Neural cell (in vitro differentiated cells): ENCODE measurements at regions not wholly inside any gene's neighbourhood (a gene's known extent, or its start where the extent isn't known, plus 50 kb on each side); places are given as distances from the start of the nearest gene placed in this dataset.

ENCODE experiments used
- H2AFZ ChIP-seq: fragments of 200-600, 300-800 bp; sonication (generic), shearing (Covaris generic); 2 replicates; pipeline ENCODE4 v1.6.0; 2014; ENCODE audit warnings: low read depth, mild to moderate bottlenecking, antibody characterized with exemption, low read length, moderate library complexity
- H3F3A ChIP-seq: fragments of 200-600 bp; shearing (Covaris generic); 2 replicates; pipeline ENCODE4 v1.6.1; 2016; ENCODE audit warnings: mild to moderate bottlenecking, moderate library complexity, mixed read lengths, antibody characterized with exemption, low read length; ENCODE audit not compliant: insufficient read depth, poor library complexity, severe bottlenecking
- H3K27ac ChIP-seq: fragments of 200-600, 300-800 bp; sonication (generic), shearing (Covaris generic); 2 replicates; pipeline ENCODE4 v1.5.1; 2014; ENCODE audit warnings: mild to moderate bottlenecking, low read length, moderate library complexity
- H3K27me3 ChIP-seq: fragments of 300-800, 200-600 bp; sonication (generic), shearing (Covaris generic); 2 replicates; pipeline ENCODE4 v1.6.0; 2014; ENCODE audit warnings: mild to moderate bottlenecking, low read depth, low read length, moderate library complexity; ENCODE audit not compliant: insufficient read depth
- H3K36me3 ChIP-seq: fragments of 300-800, 200-600 bp; sonication (generic), shearing (Covaris generic); 2 replicates; pipeline ENCODE4 v1.5.1; 2014; ENCODE audit warnings: mild to moderate bottlenecking, antibody characterized with exemption, low read length, moderate library complexity; ENCODE audit not compliant: insufficient read depth
- H3K4me2 ChIP-seq: fragments of 300-800, 200-600 bp; sonication (generic), shearing (Covaris generic); 2 replicates; pipeline ENCODE4 v1.6.0; 2014; ENCODE audit warnings: mild to moderate bottlenecking, low read length
- H3K4me3 ChIP-seq: fragments of 300-800, 200-600 bp; sonication (generic), shearing (Covaris generic); 2 replicates; pipeline ENCODE4 v1.5.1; 2014; ENCODE audit warnings: mild to moderate bottlenecking, low read length, moderate library complexity
- H3K79me2 ChIP-seq: fragments of 200-600 bp; shearing (Covaris generic); replicated peaks from 2 replicates; pipeline ENCODE4 v1.6.0; 2014; ENCODE audit warnings: mild to moderate bottlenecking, low read length, moderate library complexity; ENCODE audit not compliant: insufficient read depth
- H3K9ac ChIP-seq: fragments of 300-800, 200-600 bp; sonication (generic), shearing (Covaris generic); 2 replicates; pipeline ENCODE4 v1.6.1; 2016; ENCODE audit warnings: mild to moderate bottlenecking, low read length, mixed read lengths
- H3K9me2 ChIP-seq: fragments of 200-600 bp; shearing (Covaris generic); 2 replicates; pipeline ENCODE4 v1.6.1; 2016; ENCODE audit warnings: mild to moderate bottlenecking, low read length, mixed read lengths; ENCODE audit not compliant: insufficient read depth
- H3K9me3 ChIP-seq: fragments of 200-600, 300-800 bp; sonication (generic), shearing (Covaris generic); 2 replicates; pipeline ENCODE4 v1.6.1; 2016; ENCODE audit warnings: mild to moderate bottlenecking, mixed run types, low read length, moderate library complexity, mixed read lengths
- H4K20me1 ChIP-seq: fragments of 200-600 bp; shearing (Covaris generic); 2 replicates; pipeline ENCODE4 v1.6.1; 2016; ENCODE audit warnings: mild to moderate bottlenecking, mixed run types; ENCODE audit not compliant: insufficient read depth
- CTCF ChIP-seq: fragments of 450-650 bp; IDR thresholded peaks from 2 replicates; pipeline ENCODE4 v1.5.1; 2014; ENCODE audit warnings: antibody characterized with exemption, mild to moderate bottlenecking, moderate library complexity; ENCODE audit not compliant: poor library complexity, severe bottlenecking
- EP300 ChIP-seq: fragments of 450-650 bp; conservative IDR thresholded peaks from 2 replicates; pipeline ENCODE4 v1.6.1; 2014; ENCODE audit warnings: antibody characterized with exemption, mild to moderate bottlenecking, moderate library complexity; ENCODE audit not compliant: poor library complexity, severe bottlenecking
- EZH2 ChIP-seq: fragments of 200-600, 300-800 bp; shearing (Covaris generic), sonication (generic); IDR thresholded peaks from 2 replicates; pipeline ENCODE4 v1.6.1; 2014; ENCODE audit warnings: antibody characterized with exemption, low read length, borderline replicate concordance, mild to moderate bottlenecking; ENCODE audit not compliant: insufficient read depth, poor library complexity, severe bottlenecking
- MXI1 ChIP-seq: fragments of 450-650 bp; conservative IDR thresholded peaks from 2 replicates; pipeline ENCODE4 v1.6.1; 2014; ENCODE audit warnings: antibody characterized with exemption, mild to moderate bottlenecking; ENCODE audit not compliant: poor library complexity, severe bottlenecking
- POLR2AphosphoS5 ChIP-seq: IDR thresholded peaks from 2 replicates; pipeline ENCODE4 v1.6.1; 2012
- RAD21 ChIP-seq: fragments of 450-650 bp; conservative IDR thresholded peaks from 2 replicates; pipeline ENCODE4 v1.6.1; 2014; ENCODE audit warnings: antibody characterized with exemption, mild to moderate bottlenecking, moderate library complexity
- REST ChIP-seq: IDR thresholded peaks from 2 replicates; pipeline ENCODE4 v1.6.1; 2012; ENCODE audit warnings: borderline replicate concordance
- SMC3 ChIP-seq: fragments of 450-650 bp; conservative IDR thresholded peaks from 2 replicates; pipeline ENCODE4 v1.6.1; 2014; ENCODE audit warnings: antibody characterized with exemption, mild to moderate bottlenecking, moderate library complexity; ENCODE audit not compliant: poor library complexity
- TAF1 ChIP-seq: IDR thresholded peaks from 2 replicates; pipeline ENCODE4 v1.6.1; 2012; ENCODE audit warnings: low read depth

- no peak overlapping the region for H3K4me2 ChIP-seq
- H2AFZ ChIP-seq: no peak overlapping the region
- no peak overlapping the region for H3K9ac ChIP-seq
- TF ChIP-seq RAD21 (peak; percentile 30), MXI1 (no peak)
- no peaks in the 10 kb centered on the region for H3K79me2 ChIP-seq
- no peaks in the 10 kb centered on the region for H3K9me2 ChIP-seq
- no peaks in the 10 kb centered on the region for H3K36me3 ChIP-seq
- no peaks in the 10 kb centered on the region for H3K9me3 ChIP-seq
- H3F3A ChIP-seq: no peaks in the 10 kb centered on the region
- H3K4me3 ChIP-seq: no peak overlapping the region
- no peaks in the 10 kb centered on the region for H3K27me3 ChIP-seq
- no peaks in the 10 kb centered on the region for H4K20me1 ChIP-seq
- no peak overlapping the region for H3K27ac ChIP-seq
Measured at GRCh38 chrX:25275159-25275558, 259.4 kb upstream of the ARX start.

GRCh38 chrX:25241461-25241860 lies 225.7 kb upstream of the ARX start:
- TF ChIP-seq EP300 (no peak), CTCF (no peak), REST (no peak), SMC3 (no peak), TAF1 (no peak), POLR2AphosphoS5 (no peak)
- Histone ChIP-seq H2AFZ (no peak overlapping the region), H3K36me3 (no peaks in the 10 kb centered on the region), H3K9ac (no peak overlapping the region), H3K9me2 (no peaks in the 10 kb centered on the region), H3K27ac (no peak overlapping the region), H3K4me2 (no peak overlapping the region), H3K9me3 (no peaks in the 10 kb centered on the region), H3F3A (no peaks in the 10 kb centered on the region), H4K20me1 (no peaks in the 10 kb centered on the region), H3K4me3 (no peak overlapping the region), H3K27me3 (no peaks in the 10 kb centered on the region), H3K79me2 (no peaks in the 10 kb centered on the region)

DNA sequence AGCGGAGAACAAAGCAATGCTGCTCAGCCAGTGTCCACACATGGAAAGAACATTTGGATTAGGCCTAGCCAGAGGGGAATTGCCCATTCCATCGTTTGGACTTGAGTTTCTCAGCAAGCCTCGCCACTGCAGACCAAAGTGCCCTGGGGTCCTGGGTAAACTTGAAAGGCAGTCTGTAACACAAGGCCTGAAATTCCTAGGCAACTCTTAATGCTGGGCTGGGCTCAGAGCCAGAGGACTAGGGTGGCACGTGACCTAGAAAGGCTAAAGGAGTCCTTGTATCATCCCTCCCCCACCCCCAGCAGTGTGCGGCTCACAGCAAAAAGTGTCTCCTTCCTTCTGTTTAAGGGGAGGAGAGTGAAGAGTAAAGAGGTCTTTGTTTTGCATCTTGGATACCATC lies 210.4 kb upstream of the ARX start:
- no peaks in the 10 kb centered on the region for H3K27me3 ChIP-seq
- no peak overlapping the region for H3K4me2 ChIP-seq
- H4K20me1 ChIP-seq: no peaks in the 10 kb centered on the region
- no peaks in the 10 kb centered on the region for H3K9me2 ChIP-seq
- no peak overlapping the region for H3K27ac ChIP-seq
- H3F3A ChIP-seq: no peaks in the 10 kb centered on the region
- no peaks in the 10 kb centered on the region for H3K79me2 ChIP-seq
- H3K9me3 ChIP-seq: no peaks in the 10 kb centered on the region
- TF ChIP-seq CTCF (no peak), EP300 (no peak), REST (no peak), TAF1 (no peak), RAD21 (no peak), EZH2 (no peak), POLR2AphosphoS5 (no peak), SMC3 (no peak), MXI1 (no peak)
- no peaks in the 10 kb centered on the region for H3K36me3 ChIP-seq
- H2AFZ ChIP-seq: no peak overlapping the region
- no peak overlapping the region for H3K9ac ChIP-seq
- no peak overlapping the region for H3K4me3 ChIP-seq
